NCI-H510A treated with DMSO at 0.1 percent for 48 hours (cell line): ENCODE measurements at regions not wholly inside any gene's neighbourhood (a gene's known extent, or its start where the extent isn't known, plus 50 kb on each side); places are given as distances from the start of the nearest gene placed in this dataset.

Experiments
- DNase-seq: peaks from one replicate; lab custom pipeline; 2025; lab: John Stamatoyannopoulos, UW

GRCh38 chr5:74257645-74258313 lies 382.7 kb downstream of the ENC1 start:
- no peak for DNase-seq

DNA sequence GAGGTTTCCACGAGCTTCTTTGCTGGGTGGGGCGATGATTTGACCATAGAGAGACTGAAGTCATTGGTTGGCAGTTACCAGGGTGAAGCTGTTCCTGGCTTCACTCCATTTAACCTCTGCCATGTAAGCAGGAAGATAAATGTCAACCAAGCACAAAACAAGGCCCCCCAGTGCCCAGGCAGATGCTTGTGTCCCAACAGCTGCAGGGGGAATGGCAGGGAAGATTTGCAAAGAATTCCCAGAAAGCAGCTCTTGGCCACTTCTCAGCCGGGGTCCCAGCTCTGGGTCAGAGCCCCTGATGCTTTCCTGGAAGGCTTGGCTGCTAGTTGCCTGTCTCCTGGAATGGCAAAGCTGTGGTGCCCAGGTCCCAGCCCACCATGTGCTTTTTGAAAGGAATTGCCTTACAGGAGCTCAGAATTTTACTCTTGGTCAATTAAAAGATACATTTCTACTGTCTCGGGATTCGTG lies 383.4 kb downstream of the ENC1 start:
- no peak for DNase-seq

DNA sequence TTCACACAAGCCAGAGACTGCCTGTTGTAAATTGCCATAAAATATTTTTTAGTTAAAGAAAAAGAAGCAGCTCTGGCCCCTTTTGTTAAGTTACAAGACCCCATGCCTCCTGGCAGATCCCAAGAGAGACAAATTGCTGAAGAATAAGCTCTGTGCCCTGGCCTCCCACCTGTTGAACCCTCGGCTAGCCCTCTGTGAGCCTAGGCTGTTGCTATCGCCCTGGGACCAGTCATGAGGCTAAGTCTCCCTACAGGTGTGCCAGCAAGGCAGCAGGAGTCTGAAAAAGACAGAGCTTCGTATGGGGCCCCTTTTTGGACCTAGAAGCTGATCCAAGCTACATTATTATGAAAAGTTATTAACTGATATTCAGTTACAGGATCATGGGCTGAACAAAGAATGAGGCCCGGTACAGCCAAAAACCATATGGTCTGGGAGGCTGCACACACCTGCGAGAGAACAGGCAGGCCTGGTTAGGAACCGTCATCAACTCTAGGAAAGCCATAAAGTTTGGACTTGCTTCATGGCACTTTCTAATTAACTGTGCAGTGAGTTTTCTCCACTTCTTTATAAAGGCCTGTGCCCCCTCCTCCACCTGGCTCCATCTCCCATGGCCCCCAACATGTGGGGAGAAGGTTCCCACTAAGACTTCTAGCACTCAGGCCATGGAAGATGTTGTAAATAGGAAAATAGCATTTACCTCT lies 384.7 kb downstream of the ENC1 start:
- DNase-seq, result no peak

DNA sequence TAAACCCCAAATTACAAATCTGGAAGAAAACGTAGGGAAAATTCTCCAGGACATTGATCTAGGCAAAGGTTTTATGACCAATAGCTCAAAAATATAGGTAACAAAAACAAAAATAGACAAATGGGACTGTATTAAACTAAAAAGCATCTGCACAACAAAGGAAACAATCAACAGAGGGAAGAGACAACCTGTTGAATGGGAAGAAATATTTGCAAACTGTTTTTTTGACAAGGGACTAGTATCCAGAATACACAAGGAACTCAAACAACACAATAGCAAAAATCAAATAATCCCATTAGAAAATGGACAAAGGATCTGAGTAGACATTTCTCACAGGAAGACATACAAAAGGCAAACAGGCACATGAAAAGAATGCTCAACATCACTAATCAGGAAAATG lies 386.3 kb downstream of the ENC1 start:
- no peak for DNase-seq

DNA sequence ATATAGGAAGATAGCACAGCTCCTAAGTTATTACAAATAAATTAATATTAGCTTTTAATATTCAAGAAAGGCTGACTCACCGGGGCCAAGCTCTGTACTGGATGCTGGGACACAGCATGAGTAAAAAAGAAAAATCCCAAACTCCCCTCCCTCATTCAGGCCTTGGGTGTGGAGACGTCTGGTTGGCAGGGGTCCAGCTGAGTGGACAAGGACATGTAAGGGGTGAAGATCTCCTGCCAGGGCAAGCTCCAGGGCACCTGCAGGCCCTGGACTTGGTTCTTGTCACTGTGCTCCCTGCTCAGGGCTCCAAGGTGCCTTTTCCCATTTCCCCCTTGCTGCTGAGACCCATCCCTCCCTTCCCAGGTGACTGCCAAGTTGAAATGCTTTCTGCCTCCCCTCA lies 388.5 kb downstream of the ENC1 start:
- no peak for DNase-seq

DNA sequence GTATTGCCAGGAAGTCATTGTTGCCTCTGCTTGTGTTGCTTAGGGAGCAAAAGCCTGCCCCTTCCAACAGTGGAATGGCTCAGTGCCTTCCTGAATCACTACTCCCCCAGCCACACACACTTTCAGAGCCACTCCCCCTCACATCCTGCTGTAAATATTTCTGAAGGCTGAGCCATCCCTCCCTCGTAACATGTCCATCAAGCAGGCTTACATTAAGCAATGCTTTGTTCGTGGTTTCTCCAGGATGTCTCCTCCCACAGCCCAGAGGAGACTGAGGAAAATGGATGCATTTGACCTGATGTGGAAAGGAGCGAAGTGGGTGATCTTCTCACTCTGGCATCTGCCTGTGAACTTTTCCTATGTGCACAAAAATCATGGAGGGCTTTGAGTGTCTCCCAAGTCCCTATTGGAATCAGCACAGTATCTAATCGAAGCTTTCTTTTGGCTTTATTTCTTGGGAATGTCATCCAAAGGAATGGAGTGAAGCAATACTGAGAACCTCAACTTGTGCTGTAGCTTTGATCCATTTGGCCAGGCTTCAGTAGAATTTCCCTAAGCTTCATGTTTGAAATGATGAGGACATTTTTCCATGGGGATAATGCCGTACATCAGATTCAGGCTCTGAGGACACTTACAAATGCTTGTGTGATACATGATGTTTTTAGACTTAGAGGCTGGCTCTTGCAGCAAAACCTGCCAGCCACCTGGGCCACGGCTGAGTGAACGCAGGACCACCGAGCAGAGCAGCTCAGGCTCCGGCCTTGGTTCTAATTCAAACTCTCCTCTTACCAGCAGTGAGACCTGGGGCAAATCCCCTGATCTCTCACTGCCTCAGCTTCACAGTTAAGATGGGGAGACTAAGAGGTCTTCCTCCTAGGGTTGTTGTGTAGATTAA lies 389.1 kb downstream of the ENC1 start:
- DNase-seq, result no peak

- no peak for DNase-seq
Observed at GRCh38 chr5:74250304-74251102, 390.0 kb downstream of the ENC1 start.

DNA sequence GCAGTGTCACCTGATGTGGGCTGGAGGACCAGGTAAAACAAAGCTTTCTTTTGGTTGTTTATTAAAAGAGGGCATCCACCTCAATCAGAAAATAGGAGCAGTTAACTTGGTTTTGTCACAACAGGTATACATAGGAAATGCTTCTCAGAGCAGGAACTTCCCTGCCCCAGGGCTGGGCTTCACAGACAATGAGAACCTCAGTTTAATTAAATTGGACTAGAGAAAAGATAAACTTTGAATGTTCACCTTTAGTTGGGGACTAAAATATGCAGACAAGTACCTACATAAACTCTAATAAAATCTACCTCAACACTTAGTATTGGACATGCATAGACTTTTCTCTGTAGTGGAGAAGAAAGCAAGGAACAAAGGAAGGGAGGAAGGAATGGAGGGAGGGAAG lies 392.0 kb downstream of the ENC1 start:
- no peak for DNase-seq

DNA sequence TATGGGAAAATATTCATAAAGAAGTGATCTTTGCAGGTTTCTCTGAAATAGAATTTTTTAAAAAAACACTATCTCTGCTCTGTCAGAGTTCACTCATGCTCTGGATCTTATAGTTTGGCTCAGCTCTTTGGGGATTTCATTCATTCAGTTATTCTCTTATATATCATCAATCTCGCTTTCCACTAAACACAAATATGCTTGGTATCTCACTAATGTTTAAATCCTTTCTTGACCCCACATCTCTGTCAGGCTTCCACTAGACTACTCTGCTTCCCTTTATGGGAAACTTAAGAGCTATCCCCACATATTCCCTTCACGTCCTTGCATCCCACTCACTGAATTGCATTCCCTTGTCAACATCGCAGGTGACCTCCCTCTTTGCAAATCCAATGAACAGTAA lies 396.1 kb downstream of the ENC1 start:
- no peak for DNase-seq

GRCh38 chr5:74243634-74244033 lies 396.9 kb downstream of the ENC1 start:
- DNase-seq, result no peak

GRCh38 chr5:74242516-74242915 lies 398.0 kb downstream of the ENC1 start:
- DNase-seq, result no peak

DNA sequence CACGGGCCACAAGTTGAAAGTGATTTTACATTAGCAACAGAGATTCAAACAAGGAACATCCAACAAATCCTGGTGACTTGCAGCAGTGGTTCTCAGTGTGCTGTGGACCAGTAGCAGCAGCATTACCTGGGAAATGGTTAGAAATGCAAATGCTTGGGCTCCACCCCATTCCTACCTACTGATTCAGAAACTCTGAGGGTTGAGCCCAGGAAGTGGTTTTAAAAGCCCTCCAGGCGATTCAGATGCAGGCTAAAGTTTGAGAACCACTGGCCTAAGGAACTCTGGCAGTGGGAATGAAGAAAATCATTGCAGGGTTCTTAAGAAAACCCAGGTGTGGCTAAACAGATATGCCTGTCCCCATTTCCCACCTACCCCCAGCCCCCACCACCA lies 398.8 kb downstream of the ENC1 start:
- DNase-seq, result no peak

DNA sequence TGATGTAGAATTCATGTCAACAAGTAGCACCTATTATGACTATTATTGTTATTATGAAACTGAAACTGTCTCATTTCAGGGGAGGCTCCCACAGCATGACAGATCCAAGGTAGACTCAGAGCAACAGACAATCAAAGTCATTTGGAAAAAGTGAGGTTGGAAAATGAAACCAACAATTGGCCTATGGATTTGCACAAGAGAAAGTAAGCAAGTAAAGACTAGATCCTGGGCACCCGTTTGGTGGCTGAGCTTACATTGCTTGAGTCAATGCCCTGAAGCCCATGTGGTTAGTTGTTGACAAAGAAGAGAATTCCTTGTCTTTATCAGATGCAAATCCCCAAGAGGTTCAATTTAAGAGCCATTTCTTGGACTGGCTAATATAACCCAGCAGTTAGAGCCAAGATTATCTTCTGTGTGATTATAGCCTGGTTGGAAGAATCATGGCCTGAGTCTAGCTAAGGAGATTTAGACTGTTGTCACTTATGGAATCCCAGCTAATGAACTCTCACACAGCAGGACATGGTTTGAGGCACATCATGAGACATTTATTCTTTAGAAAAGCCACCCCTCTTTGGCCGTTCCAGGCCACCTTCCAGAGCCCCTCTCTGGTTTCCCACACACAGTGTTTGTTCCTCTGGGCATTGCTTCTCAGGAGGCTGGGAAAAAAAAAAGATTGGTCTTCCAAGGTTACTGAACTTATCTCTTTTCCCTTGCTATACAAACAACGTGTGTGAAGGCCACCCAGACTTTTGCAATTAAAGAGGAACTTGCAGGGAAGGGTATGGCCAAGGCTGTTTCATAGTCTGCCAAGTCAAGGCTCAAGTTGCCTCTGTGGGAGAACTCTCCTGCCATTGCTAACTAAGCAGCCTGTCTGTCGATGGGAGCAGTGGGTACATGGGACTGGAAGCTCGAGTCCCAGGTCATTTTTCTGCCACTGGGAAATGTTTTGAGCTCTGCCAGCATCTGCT lies 399.5 kb downstream of the ENC1 start:
- no peak for DNase-seq

GRCh38 chr5:74239261-74239660 lies 401.3 kb downstream of the ENC1 start:
- no peak for DNase-seq

DNA sequence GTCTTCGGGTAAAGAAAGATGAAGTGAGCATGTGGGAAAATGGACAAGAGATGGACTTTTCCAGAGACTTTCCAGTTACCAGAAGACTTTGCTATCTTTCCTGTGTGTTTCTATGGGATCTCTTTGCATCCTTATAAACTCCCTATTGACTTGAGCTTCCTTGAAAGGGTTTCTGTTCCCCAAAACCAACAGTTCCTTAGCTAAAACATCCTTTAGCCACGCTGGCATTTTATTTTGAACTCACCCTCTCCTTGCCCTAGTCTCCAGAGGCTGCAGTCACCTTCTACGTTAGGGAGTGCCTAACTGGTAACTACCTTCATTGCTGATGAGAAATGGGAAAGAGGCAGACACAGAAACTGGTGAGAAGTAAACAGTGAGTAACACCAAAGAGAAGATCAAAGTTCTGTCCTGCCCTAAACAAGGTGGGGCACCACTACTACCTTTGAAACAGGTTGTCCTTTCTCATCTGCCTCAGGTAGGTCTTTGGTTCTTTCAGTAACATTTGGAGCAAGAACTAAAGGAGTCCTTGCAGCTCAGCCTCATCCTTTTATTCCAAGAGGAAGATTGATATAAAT lies 402.9 kb downstream of the ENC1 start:
- no peak for DNase-seq

GRCh38 chr5:74235552-74235951 lies 405.0 kb downstream of the ENC1 start:
- DNase-seq, result no peak

DNA sequence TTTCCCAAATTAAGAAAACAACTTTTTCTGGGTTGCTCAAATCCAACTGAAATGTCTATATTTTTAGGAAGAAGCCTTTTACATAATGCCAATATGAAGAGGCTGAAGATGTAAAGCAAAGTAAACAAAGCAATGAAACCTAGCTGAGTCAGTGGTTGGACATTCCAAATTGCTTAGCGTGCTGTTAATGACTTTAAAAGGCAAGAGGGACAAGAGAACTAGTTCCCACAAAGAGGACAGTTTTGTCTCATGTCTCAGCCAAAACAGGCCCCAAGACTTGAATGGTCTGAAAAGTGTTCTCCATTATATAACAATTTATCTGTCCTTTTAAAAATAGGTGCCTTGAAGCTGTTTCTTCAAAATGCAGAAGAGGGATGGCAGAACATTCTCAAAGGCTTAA lies 407.0 kb downstream of the ENC1 start:
- DNase-seq, result no peak

DNA sequence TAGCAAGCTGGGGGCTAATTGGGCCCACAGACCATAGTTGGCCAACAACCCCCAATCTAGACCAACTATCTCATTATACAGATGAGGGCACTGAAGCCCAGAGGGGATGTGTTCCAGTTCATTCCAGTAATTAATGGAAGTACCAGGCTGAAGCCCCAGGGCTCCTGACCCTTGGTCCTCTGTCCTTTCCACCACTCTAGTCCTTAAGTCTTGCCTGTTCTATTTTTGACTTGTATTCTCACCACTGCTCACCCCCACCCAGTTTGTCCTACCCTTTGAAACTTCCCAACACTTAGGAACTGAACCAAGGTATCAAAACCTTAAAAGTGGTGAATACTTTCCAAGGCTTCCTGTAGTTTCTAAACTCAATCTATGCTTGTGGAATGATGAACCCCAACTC lies 407.4 kb downstream of the ENC1 start:
- DNase-seq, result no peak

DNA sequence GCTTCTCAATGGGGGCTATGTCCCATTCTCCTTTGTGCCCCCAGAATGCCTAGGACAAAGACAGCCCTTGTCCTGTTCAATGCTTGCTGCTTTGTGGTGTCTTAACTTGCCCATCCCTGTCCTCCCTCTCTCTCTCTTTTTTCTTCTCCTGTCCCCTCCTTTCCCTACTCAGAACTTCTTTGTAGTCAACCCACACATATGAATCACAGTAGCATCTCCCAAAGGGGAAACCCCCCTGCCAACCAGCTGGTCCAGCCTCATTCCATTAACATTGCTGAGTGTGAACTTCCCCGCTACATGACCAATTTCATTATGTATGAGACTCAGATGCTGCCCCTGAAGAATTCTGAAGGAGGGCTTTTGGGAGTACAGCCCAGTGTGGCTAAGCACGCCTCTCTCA lies 408.3 kb downstream of the ENC1 start:
- DNase-seq, result no peak

- no peak for DNase-seq
Observed at GRCh38 chr5:74231697-74232096, 408.8 kb downstream of the ENC1 start.
